Neural cell (in vitro differentiated cells): ENCODE measurements at regions not wholly inside any gene's neighbourhood (a gene's known extent, or its start where the extent isn't known, plus 50 kb on each side); places are given as distances from the start of the nearest gene placed in this dataset.

Experiments
- H2AFZ ChIP-seq: fragments of 200-600, 300-800 bp; sonication (generic), shearing (Covaris generic); 2 replicates; pipeline ENCODE4 v1.6.0; 2014; ENCODE audit warnings: low read depth, mild to moderate bottlenecking, antibody characterized with exemption, low read length, moderate library complexity
- H3F3A ChIP-seq: fragments of 200-600 bp; shearing (Covaris generic); 2 replicates; pipeline ENCODE4 v1.6.1; 2016; ENCODE audit warnings: mild to moderate bottlenecking, moderate library complexity, mixed read lengths, antibody characterized with exemption, low read length; ENCODE audit not compliant: insufficient read depth, poor library complexity, severe bottlenecking
- H3K27ac ChIP-seq: fragments of 200-600, 300-800 bp; sonication (generic), shearing (Covaris generic); 2 replicates; pipeline ENCODE4 v1.5.1; 2014; ENCODE audit warnings: mild to moderate bottlenecking, low read length, moderate library complexity
- H3K27me3 ChIP-seq: fragments of 300-800, 200-600 bp; sonication (generic), shearing (Covaris generic); 2 replicates; pipeline ENCODE4 v1.6.0; 2014; ENCODE audit warnings: mild to moderate bottlenecking, low read depth, low read length, moderate library complexity; ENCODE audit not compliant: insufficient read depth
- H3K36me3 ChIP-seq: fragments of 300-800, 200-600 bp; sonication (generic), shearing (Covaris generic); 2 replicates; pipeline ENCODE4 v1.5.1; 2014; ENCODE audit warnings: mild to moderate bottlenecking, antibody characterized with exemption, low read length, moderate library complexity; ENCODE audit not compliant: insufficient read depth
- H3K4me2 ChIP-seq: fragments of 300-800, 200-600 bp; sonication (generic), shearing (Covaris generic); 2 replicates; pipeline ENCODE4 v1.6.0; 2014; ENCODE audit warnings: mild to moderate bottlenecking, low read length
- H3K4me3 ChIP-seq: fragments of 300-800, 200-600 bp; sonication (generic), shearing (Covaris generic); 2 replicates; pipeline ENCODE4 v1.5.1; 2014; ENCODE audit warnings: mild to moderate bottlenecking, low read length, moderate library complexity
- H3K79me2 ChIP-seq: fragments of 200-600 bp; shearing (Covaris generic); replicated peaks from 2 replicates; pipeline ENCODE4 v1.6.0; 2014; ENCODE audit warnings: mild to moderate bottlenecking, low read length, moderate library complexity; ENCODE audit not compliant: insufficient read depth
- H3K9ac ChIP-seq: fragments of 300-800, 200-600 bp; sonication (generic), shearing (Covaris generic); 2 replicates; pipeline ENCODE4 v1.6.1; 2016; ENCODE audit warnings: mild to moderate bottlenecking, low read length, mixed read lengths
- H3K9me2 ChIP-seq: fragments of 200-600 bp; shearing (Covaris generic); 2 replicates; pipeline ENCODE4 v1.6.1; 2016; ENCODE audit warnings: mild to moderate bottlenecking, low read length, mixed read lengths; ENCODE audit not compliant: insufficient read depth
- H3K9me3 ChIP-seq: fragments of 200-600, 300-800 bp; sonication (generic), shearing (Covaris generic); 2 replicates; pipeline ENCODE4 v1.6.1; 2016; ENCODE audit warnings: mild to moderate bottlenecking, mixed run types, low read length, moderate library complexity, mixed read lengths
- H4K20me1 ChIP-seq: fragments of 200-600 bp; shearing (Covaris generic); 2 replicates; pipeline ENCODE4 v1.6.1; 2016; ENCODE audit warnings: mild to moderate bottlenecking, mixed run types; ENCODE audit not compliant: insufficient read depth
- CTCF ChIP-seq: fragments of 450-650 bp; IDR thresholded peaks from 2 replicates; pipeline ENCODE4 v1.5.1; 2014; ENCODE audit warnings: antibody characterized with exemption, mild to moderate bottlenecking, moderate library complexity; ENCODE audit not compliant: poor library complexity, severe bottlenecking
- EP300 ChIP-seq: fragments of 450-650 bp; conservative IDR thresholded peaks from 2 replicates; pipeline ENCODE4 v1.6.1; 2014; ENCODE audit warnings: antibody characterized with exemption, mild to moderate bottlenecking, moderate library complexity; ENCODE audit not compliant: poor library complexity, severe bottlenecking
- EZH2 ChIP-seq: fragments of 200-600, 300-800 bp; shearing (Covaris generic), sonication (generic); IDR thresholded peaks from 2 replicates; pipeline ENCODE4 v1.6.1; 2014; ENCODE audit warnings: antibody characterized with exemption, low read length, borderline replicate concordance, mild to moderate bottlenecking; ENCODE audit not compliant: insufficient read depth, poor library complexity, severe bottlenecking
- MXI1 ChIP-seq: fragments of 450-650 bp; conservative IDR thresholded peaks from 2 replicates; pipeline ENCODE4 v1.6.1; 2014; ENCODE audit warnings: antibody characterized with exemption, mild to moderate bottlenecking; ENCODE audit not compliant: poor library complexity, severe bottlenecking
- POLR2AphosphoS5 ChIP-seq: IDR thresholded peaks from 2 replicates; pipeline ENCODE4 v1.6.1; 2012
- RAD21 ChIP-seq: fragments of 450-650 bp; conservative IDR thresholded peaks from 2 replicates; pipeline ENCODE4 v1.6.1; 2014; ENCODE audit warnings: antibody characterized with exemption, mild to moderate bottlenecking, moderate library complexity
- REST ChIP-seq: IDR thresholded peaks from 2 replicates; pipeline ENCODE4 v1.6.1; 2012; ENCODE audit warnings: borderline replicate concordance
- SMC3 ChIP-seq: fragments of 450-650 bp; conservative IDR thresholded peaks from 2 replicates; pipeline ENCODE4 v1.6.1; 2014; ENCODE audit warnings: antibody characterized with exemption, mild to moderate bottlenecking, moderate library complexity; ENCODE audit not compliant: poor library complexity
- TAF1 ChIP-seq: IDR thresholded peaks from 2 replicates; pipeline ENCODE4 v1.6.1; 2012; ENCODE audit warnings: low read depth

- H3F3A ChIP-seq = no peaks in the 10 kb centered on the region
- H4K20me1 ChIP-seq = no peaks in the 10 kb centered on the region
- no peaks in the 10 kb centered on the region for H3K79me2 ChIP-seq
- H3K4me2 ChIP-seq = no peak overlapping the region
- H3K27me3 ChIP-seq = no peaks in the 10 kb centered on the region
- no peak overlapping the region for H3K4me3 ChIP-seq
- no peaks in the 10 kb centered on the region for H3K9me3 ChIP-seq
- H3K36me3 ChIP-seq = no peaks in the 10 kb centered on the region
- H3K27ac ChIP-seq = no peak overlapping the region
- H2AFZ ChIP-seq = no peak overlapping the region
- TF ChIP-seq TAF1 = no peak
- no peak for TF ChIP-seq CTCF
- no peak for TF ChIP-seq POLR2AphosphoS5
- no peak for TF ChIP-seq MXI1
- no peak for TF ChIP-seq SMC3
- no peak for TF ChIP-seq REST
- no peak for TF ChIP-seq RAD21
- TF ChIP-seq EP300 = no peak
- no peak for TF ChIP-seq EZH2
- no peaks in the 10 kb centered on the region for H3K9me2 ChIP-seq
- no peak overlapping the region for H3K9ac ChIP-seq
Measured at GRCh38 chr5:66302344-66302743, 158.2 kb downstream of the SREK1 start.

GRCh38 chr5:66306105-66306843 lies 162.2 kb downstream of the SREK1 start:
- no peak overlapping the region for H2AFZ ChIP-seq

More at GRCh38 chr5:66306105-66306843, 162.2 kb downstream of the SREK1 start:
- Histone ChIP-seq H3K27ac (no peak overlapping the region), H3F3A (no peaks in the 10 kb centered on the region), H3K9me2 (no peaks in the 10 kb centered on the region), H3K9ac (no peak overlapping the region), H4K20me1 (no peaks in the 10 kb centered on the region), H3K9me3 (no peaks in the 10 kb centered on the region), H3K4me2 (no peak overlapping the region), H3K4me3 (no peak overlapping the region), H3K36me3 (no peaks in the 10 kb centered on the region), H3K79me2 (no peaks in the 10 kb centered on the region), H3K27me3 (no peaks in the 10 kb centered on the region)
- TF ChIP-seq TAF1 (no peak), RAD21 (peak; percentile 68), POLR2AphosphoS5 (no peak), EP300 (no peak), CTCF (peak; percentile 79), MXI1 (no peak), REST (no peak), SMC3 (peak; percentile 79)
